GM23338 (cell line): ENCODE measurements at regions not wholly inside any gene's neighbourhood (a gene's known extent, or its start where the extent isn't known, plus 50 kb on each side); places are given as distances from the start of the nearest gene placed in this dataset.

Experiments
- CREB1 ChIP-seq: fragments of 250-450 bp; sonication (Bioruptor Pico); IDR thresholded peaks from 2 replicates; pipeline ENCODE4 v1.5.0; 2020; ENCODE audit warnings: low read depth, mild to moderate bottlenecking, moderate library complexity
- EZH2 ChIP-seq: fragments of 200-600 bp; sonication (generic); IDR thresholded peaks from one replicate; pipeline ENCODE4 v1.8.0; 2017; ENCODE audit warnings: antibody characterized with exemption, mild to moderate bottlenecking, low read depth; ENCODE audit not compliant: unreplicated experiment
- EZH2phosphoT487 ChIP-seq: fragments of 200-600 bp; sonication (generic); IDR thresholded peaks from one replicate; pipeline ENCODE4 v1.8.1; 2018; ENCODE audit warnings: antibody characterized with exemption; ENCODE audit not compliant: unreplicated experiment
- JUNB ChIP-seq: IDR thresholded peaks from one replicate; pipeline ENCODE4 v1.6.1; 2016; ENCODE audit warnings: antibody characterized with exemption; ENCODE audit not compliant: unreplicated experiment
- POLR2AphosphoS5 ChIP-seq: IDR thresholded peaks from 2 replicates; pipeline ENCODE4 v1.6.1; 2016; ENCODE audit warnings: antibody characterized with exemption, low read depth
- REST ChIP-seq: IDR thresholded peaks from one replicate; pipeline ENCODE4 v1.6.1; 2018; ENCODE audit warnings: antibody characterized with exemption; ENCODE audit not compliant: unreplicated experiment
- ZNF114 ChIP-seq: fragments of 250-450 bp; sonication (Bioruptor Pico); IDR thresholded peaks from 2 replicates; pipeline ENCODE4 v1.5.0; 2020; ENCODE audit warnings: mild to moderate bottlenecking, moderate library complexity
- ZNF331 ChIP-seq: fragments of 250-450 bp; sonication (Bioruptor Pico); IDR thresholded peaks from 2 replicates; pipeline ENCODE4 v1.5.0; 2020; ENCODE audit warnings: low read depth, mild to moderate bottlenecking, moderate library complexity
- ZNF462 ChIP-seq: fragments of 250-450 bp; sonication (Bioruptor Pico); IDR thresholded peaks from 2 replicates; pipeline ENCODE4 v1.5.0; 2020; ENCODE audit warnings: mild to moderate bottlenecking, moderate library complexity
- TF ChIP-seq, protein P1 (sequence below), 2 experiments: fragments of 200-600 bp in 1 of 2; sonication (generic) in 1 of 2; conservative IDR thresholded peaks; 2 replicates each; pipeline versions ENCODE4 v1.5.1 to v1.6.1; 2016 to 2017; ENCODE audit warnings: antibody characterized with exemption in 2 of 2, low read depth in 2 of 2, mild to moderate bottlenecking in 2 of 2, moderate library complexity in 1 of 2

DNA sequence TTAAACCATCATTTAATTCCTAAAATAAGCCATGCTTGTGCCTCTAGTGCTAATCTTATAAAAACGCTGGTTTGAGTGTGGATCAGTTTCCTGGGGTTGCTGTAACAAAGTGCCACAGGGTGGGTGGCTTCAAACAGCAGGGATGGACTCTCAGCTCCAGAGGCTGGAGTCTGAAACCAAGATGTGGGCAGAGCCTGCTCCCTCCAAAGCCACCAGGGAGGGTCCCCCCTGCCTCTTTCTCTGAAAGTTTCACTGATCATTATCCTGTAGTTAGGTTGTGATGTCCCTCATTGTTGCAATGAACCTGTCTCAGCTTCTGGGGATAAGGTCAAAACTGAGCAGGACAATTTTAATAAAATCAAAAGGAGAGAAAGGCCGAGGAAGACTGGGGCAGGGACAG is 251.9 kb upstream of the TCERG1L start:
- TF ChIP-seq, protein P1, sequence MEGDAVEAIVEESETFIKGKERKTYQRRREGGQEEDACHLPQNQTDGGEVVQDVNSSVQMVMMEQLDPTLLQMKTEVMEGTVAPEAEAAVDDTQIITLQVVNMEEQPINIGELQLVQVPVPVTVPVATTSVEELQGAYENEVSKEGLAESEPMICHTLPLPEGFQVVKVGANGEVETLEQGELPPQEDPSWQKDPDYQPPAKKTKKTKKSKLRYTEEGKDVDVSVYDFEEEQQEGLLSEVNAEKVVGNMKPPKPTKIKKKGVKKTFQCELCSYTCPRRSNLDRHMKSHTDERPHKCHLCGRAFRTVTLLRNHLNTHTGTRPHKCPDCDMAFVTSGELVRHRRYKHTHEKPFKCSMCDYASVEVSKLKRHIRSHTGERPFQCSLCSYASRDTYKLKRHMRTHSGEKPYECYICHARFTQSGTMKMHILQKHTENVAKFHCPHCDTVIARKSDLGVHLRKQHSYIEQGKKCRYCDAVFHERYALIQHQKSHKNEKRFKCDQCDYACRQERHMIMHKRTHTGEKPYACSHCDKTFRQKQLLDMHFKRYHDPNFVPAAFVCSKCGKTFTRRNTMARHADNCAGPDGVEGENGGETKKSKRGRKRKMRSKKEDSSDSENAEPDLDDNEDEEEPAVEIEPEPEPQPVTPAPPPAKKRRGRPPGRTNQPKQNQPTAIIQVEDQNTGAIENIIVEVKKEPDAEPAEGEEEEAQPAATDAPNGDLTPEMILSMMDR (conservative IDR thresholded peaks at IDR 0.05; ENCODE audit: low read depth in 2 of 2): no peak
- no peak for TF ChIP-seq ZNF114
- no peak for TF ChIP-seq POLR2AphosphoS5
- no peak for TF ChIP-seq EZH2
- TF ChIP-seq REST: no peak
- TF ChIP-seq ZNF331: no peak
- TF ChIP-seq EZH2phosphoT487: no peak
- TF ChIP-seq CREB1 (CRISPR knock-in tag): no peak
- TF ChIP-seq JUNB: no peak
- TF ChIP-seq ZNF462 (CRISPR knock-in tag): no peak
